ENCODE measurements at regions not wholly inside any gene's neighbourhood (a gene's known extent, or its start where the extent isn't known, plus 50 kb on each side); places are given as distances from the start of the nearest gene placed in this dataset.

DNA sequence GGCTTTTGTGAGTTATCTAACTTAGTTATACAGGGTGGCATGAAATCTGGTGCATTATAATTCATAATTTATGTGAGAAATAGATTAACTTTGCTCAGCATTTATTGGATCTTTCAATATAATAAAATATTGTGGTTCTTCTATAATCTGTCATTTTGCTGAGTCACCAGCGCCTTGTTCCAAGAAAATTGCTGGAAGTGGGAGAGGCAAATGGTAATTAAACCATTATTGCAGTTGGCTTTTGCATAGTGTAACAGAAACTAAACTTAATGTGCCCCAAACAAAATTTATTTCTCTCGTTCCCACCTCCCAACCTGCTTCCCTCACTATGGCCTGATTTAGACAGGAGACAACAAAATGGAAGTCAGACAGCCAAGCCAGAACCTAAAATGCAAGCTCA, 146.3 kb downstream of the GALR1 start:
- Histone ChIP-seq H3K27me3 (ENCODE audit: control insufficient read depth, insufficient read depth, low read length) (no peaks in the 10 kb centered on the region), H3K4me3 (ENCODE audit: low read depth, low read length) (no peak overlapping the region), H3K36me3 (ENCODE audit: control insufficient read depth, insufficient read depth, low read length) (no peaks in the 10 kb centered on the region)
- TF ChIP-seq, protein P1, sequence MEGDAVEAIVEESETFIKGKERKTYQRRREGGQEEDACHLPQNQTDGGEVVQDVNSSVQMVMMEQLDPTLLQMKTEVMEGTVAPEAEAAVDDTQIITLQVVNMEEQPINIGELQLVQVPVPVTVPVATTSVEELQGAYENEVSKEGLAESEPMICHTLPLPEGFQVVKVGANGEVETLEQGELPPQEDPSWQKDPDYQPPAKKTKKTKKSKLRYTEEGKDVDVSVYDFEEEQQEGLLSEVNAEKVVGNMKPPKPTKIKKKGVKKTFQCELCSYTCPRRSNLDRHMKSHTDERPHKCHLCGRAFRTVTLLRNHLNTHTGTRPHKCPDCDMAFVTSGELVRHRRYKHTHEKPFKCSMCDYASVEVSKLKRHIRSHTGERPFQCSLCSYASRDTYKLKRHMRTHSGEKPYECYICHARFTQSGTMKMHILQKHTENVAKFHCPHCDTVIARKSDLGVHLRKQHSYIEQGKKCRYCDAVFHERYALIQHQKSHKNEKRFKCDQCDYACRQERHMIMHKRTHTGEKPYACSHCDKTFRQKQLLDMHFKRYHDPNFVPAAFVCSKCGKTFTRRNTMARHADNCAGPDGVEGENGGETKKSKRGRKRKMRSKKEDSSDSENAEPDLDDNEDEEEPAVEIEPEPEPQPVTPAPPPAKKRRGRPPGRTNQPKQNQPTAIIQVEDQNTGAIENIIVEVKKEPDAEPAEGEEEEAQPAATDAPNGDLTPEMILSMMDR (IDR thresholded peaks at IDR 0.05; ENCODE audit: insufficient read depth, low read length, poor library complexity, severe bottlenecking): no peak
- DNase-seq (ENCODE audit: low read depth): no peak

DNA sequence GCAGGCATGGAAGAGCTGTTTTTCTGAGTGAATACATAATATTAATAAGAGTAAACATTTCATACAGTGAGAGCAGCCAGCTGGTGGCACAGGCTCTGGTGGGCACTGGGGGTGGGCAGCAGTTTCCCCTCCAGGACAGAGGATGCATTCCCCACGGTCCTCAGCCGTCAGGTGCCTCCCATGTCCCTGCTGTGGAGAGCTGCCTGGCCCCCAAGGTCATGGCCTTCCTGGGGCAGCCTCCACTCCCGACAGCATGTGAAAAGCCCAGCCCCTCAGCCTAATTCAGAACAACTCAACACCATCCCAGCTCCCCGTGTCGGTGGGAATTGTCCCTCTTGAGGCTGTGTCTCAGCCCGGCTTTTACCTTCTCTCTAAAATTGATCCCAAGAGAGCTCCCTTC, 147.4 kb downstream of the GALR1 start:
- Histone ChIP-seq H3K27me3 (ENCODE audit: control insufficient read depth, insufficient read depth, low read length) (no peaks in the 10 kb centered on the region), H3K4me3 (ENCODE audit: low read depth, low read length) (no peak overlapping the region), H3K36me3 (ENCODE audit: control insufficient read depth, insufficient read depth, low read length) (no peaks in the 10 kb centered on the region)
- DNase-seq (ENCODE audit: low read depth): no peak
- TF ChIP-seq, protein P1 (IDR thresholded peaks at IDR 0.05; ENCODE audit: insufficient read depth, low read length, poor library complexity, severe bottlenecking): no peak

DNA sequence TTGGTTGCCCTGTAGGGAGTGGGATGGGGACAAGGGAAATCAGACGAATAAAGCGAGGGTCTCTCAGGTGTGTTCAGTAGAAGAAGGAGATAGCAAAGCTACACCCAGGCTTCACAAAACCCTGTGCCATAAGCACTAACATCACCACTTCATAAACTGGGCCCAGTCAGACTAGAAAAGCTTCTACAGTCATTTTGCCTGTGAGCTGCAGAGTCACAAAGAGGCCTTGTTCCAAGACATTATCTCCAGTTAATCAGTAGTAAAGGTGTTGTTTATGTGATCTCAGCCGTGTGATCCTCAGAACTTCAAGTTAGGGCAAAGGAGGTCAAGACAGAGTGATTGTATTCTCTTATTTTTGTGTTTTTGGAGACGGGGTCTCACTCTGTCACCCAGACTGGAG, 148.0 kb downstream of the GALR1 start:
- TF ChIP-seq, protein P1 (IDR thresholded peaks at IDR 0.05; ENCODE audit: insufficient read depth, low read length, poor library complexity, severe bottlenecking): no peak
- no peaks in the 10 kb centered on the region for H3K27me3 ChIP-seq (ENCODE audit: control insufficient read depth, insufficient read depth, low read length)
- no peak for DNase-seq (ENCODE audit: low read depth)
- H3K36me3 ChIP-seq (ENCODE audit: control insufficient read depth, insufficient read depth, low read length): no peaks in the 10 kb centered on the region
- H3K4me3 ChIP-seq (ENCODE audit: low read depth, low read length): no peak overlapping the region

DNA sequence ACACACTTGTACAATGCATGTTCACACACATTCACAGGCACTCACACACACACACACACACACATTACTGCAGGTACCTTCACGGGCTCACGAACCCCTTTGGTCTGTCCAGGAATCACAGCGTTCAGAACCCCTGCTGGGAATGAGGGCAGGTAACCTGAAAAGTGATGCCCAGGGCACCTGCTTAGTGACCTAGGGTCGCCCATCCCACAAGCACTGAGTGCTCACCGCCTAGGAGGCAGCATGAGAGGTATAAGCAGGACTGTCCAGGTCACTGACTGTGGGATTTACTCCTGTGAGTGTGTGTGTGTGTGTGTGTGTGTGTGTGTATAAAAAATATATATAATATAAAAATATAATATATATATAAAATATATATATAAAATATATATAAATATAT, 150.9 kb downstream of the GALR1 start:
- DNase-seq (ENCODE audit: low read depth): no peak
- Histone ChIP-seq H3K27me3 (ENCODE audit: control insufficient read depth, insufficient read depth, low read length) (no peaks in the 10 kb centered on the region), H3K36me3 (ENCODE audit: control insufficient read depth, insufficient read depth, low read length) (no peaks in the 10 kb centered on the region), H3K4me3 (ENCODE audit: low read depth, low read length) (no peak overlapping the region)
- TF ChIP-seq, protein P1 (IDR thresholded peaks at IDR 0.05; ENCODE audit: insufficient read depth, low read length, poor library complexity, severe bottlenecking): no peak

DNA sequence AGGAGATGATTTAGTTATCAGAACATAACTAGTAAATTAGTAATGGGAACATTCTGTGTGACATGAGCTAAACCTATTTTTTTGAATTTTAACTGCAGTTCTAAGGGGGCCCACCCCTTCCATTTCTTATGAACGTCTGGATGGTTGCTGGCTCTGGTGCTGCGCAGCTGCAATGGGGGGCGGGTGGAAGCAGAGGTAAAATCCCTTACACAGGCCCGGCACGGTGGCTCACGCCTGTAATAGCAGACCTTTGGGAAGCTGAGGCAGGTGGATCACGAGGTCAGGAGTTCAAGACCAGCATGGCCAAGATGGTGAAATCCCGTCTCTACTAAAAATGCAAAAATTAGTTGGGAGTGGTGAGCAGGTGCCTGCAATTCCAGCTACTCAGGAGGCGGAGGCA, 151.5 kb downstream of the GALR1 start:
- Histone ChIP-seq H3K4me3 (ENCODE audit: low read depth, low read length) (no peak overlapping the region), H3K27me3 (ENCODE audit: control insufficient read depth, insufficient read depth, low read length) (no peaks in the 10 kb centered on the region), H3K36me3 (ENCODE audit: control insufficient read depth, insufficient read depth, low read length) (no peaks in the 10 kb centered on the region)
- DNase-seq (ENCODE audit: low read depth): no peak
- TF ChIP-seq, protein P1 (IDR thresholded peaks at IDR 0.05; ENCODE audit: insufficient read depth, low read length, poor library complexity, severe bottlenecking): no peak

DNA sequence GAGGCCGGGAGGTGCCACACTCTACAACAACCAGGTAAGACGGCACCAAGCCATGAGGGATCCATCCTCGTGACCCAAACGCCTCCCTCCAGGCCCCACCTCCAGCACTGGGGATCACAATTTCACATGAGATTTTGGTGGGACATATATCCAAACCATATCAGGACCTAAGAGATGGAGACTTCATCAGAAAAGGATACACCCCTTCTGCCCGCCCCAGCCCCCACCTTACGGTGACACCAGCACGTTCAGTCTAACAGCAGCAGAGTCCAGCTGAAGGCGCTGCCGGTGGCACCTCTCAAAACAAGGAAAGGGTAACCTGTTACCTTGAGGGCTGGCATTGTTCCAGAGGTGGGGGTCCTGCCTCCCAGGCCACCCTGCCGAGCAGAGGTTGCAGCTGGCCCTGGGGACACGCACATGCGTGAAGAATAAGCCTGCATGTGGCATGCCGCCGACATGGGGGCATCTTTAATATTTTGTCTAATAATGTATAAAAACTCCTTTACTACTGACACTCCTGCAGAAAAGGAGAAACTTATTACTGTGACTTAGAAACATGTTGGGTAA, 154.4 kb downstream of the GALR1 start:
- TF ChIP-seq, protein P1 (IDR thresholded peaks at IDR 0.05; ENCODE audit: insufficient read depth, low read length, poor library complexity, severe bottlenecking): no peak
- H3K27me3 ChIP-seq (ENCODE audit: control insufficient read depth, insufficient read depth, low read length): no peaks in the 10 kb centered on the region
- H3K4me3 ChIP-seq (ENCODE audit: low read depth, low read length): no peak overlapping the region
- H3K36me3 ChIP-seq (ENCODE audit: control insufficient read depth, insufficient read depth, low read length): no peaks in the 10 kb centered on the region
- no peak for DNase-seq (ENCODE audit: low read depth)
